Uterus (tissue), 3 donors: ENCODE measurements at regions not wholly inside any gene's neighbourhood (a gene's known extent, or its start where the extent isn't known, plus 50 kb on each side); places are given as distances from the start of the nearest gene placed in this dataset.

Source experiments
- DNase-seq, 2 donors: peaks; one replicate each; pipeline ENCODE4 v3.0.0-alpha.2; 2019 to 2020
- H3K27ac ChIP-seq, 2 donors: fragments of 200-600 bp; sonication (generic); 1 replicate in 1 of 2; 2 replicates in 1 of 2; pipeline ENCODE4 v1.5.1; 2016 to 2018
- H3K27me3 ChIP-seq, 2 donors: fragments of 200-600 bp; sonication (generic); one replicate each; pipeline ENCODE4 v1.5.1; 2018 to 2019; ENCODE audit warnings: control low read depth in 1 of 2
- H3K36me3 ChIP-seq, 2 donors: fragments of 200-600 bp; sonication (generic); one replicate each; pipeline ENCODE4 v1.5.1; 2019; ENCODE audit warnings: control low read depth in 1 of 2
- H3K4me1 ChIP-seq, 2 donors: fragments of 200-600 bp; sonication (generic); one replicate each; pipeline ENCODE4 v1.5.1; 2018 to 2019; ENCODE audit warnings: control low read depth in 1 of 2
- H3K4me3 ChIP-seq, 2 donors: fragments of 200-600 bp; sonication (generic); 1 replicate in 1 of 2; 2 replicates in 1 of 2; pipeline ENCODE4 v1.5.1; 2018 to 2019; ENCODE audit warnings: mild to moderate bottlenecking in 1 of 2
- H3K9me3 ChIP-seq, 2 donors: fragments of 200-600 bp; sonication (generic); one replicate each; pipeline ENCODE4 v1.5.1; 2019; ENCODE audit warnings: control low read depth in 1 of 2
- POLR2A ChIP-seq, 2 donors: fragments of 450-650 bp; IDR thresholded peaks; one replicate each; pipeline ENCODE4 v1.6.1; 2016; ENCODE audit warnings: antibody characterized with exemption in 2 of 2, mild to moderate bottlenecking in 1 of 2, moderate library complexity in 1 of 2
- intact Hi-C: fragments of 100-400 bp; cut with DNase I; formaldehyde crosslinking; loops from one replicate; pipeline ENCODE4 v1.15.1; 2023; ENCODE audit warnings: low total_unique reads
- TF ChIP-seq, protein P1 (sequence below), 4 experiments: fragments of 200-600 bp in 2 of 4; fragments of 450-650 bp in 2 of 4; sonication (generic) in 2 of 4; IDR thresholded peaks; one replicate each; pipeline ENCODE4 v1.5.1; 2016 to 2019; ENCODE audit warnings: antibody characterized with exemption in 4 of 4, mild to moderate bottlenecking in 2 of 4, moderate library complexity in 1 of 4
- donor health status: DM: yes; HTN: yes; CAD: no.

- H3K36me3 ChIP-seq, result no peaks in the 10 kb centered on the region
- intact Hi-C loops, result no loop called here
- TF ChIP-seq, protein P1, sequence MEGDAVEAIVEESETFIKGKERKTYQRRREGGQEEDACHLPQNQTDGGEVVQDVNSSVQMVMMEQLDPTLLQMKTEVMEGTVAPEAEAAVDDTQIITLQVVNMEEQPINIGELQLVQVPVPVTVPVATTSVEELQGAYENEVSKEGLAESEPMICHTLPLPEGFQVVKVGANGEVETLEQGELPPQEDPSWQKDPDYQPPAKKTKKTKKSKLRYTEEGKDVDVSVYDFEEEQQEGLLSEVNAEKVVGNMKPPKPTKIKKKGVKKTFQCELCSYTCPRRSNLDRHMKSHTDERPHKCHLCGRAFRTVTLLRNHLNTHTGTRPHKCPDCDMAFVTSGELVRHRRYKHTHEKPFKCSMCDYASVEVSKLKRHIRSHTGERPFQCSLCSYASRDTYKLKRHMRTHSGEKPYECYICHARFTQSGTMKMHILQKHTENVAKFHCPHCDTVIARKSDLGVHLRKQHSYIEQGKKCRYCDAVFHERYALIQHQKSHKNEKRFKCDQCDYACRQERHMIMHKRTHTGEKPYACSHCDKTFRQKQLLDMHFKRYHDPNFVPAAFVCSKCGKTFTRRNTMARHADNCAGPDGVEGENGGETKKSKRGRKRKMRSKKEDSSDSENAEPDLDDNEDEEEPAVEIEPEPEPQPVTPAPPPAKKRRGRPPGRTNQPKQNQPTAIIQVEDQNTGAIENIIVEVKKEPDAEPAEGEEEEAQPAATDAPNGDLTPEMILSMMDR (IDR thresholded peaks at IDR 0.05), result no peak
- TF ChIP-seq POLR2A (IDR thresholded peaks at IDR 0.05), result no peak
Measured at GRCh38 chr6:141418076-141418475, 714.6 kb upstream of the GJE1 start.

GRCh38 chr6:141415896-141416295 lies 716.8 kb upstream of the GJE1 start:
- TF ChIP-seq POLR2A (IDR thresholded peaks at IDR 0.05), result no peak
- TF ChIP-seq, protein P1 (IDR thresholded peaks at IDR 0.05), result no peak
- no peaks in the 10 kb centered on the region for H3K4me1 ChIP-seq
- no peaks in the 10 kb centered on the region for H3K27me3 ChIP-seq
- no peaks in the 10 kb centered on the region for H3K9me3 ChIP-seq
- intact Hi-C loops, result no loop called here
- H3K27ac ChIP-seq, result no peak overlapping the region
- H3K36me3 ChIP-seq, result no peaks in the 10 kb centered on the region
- H3K4me3 ChIP-seq, result no peak overlapping the region
- DNase-seq, result no peak

More at GRCh38 chr6:141418076-141418475, 714.6 kb upstream of the GJE1 start:
- H3K4me3 ChIP-seq, result no peak overlapping the region
- H3K27me3 ChIP-seq, result no peaks in the 10 kb centered on the region
- H3K27ac ChIP-seq, result no peak overlapping the region
- no peak for DNase-seq
- no peaks in the 10 kb centered on the region for H3K9me3 ChIP-seq
- no peaks in the 10 kb centered on the region for H3K4me1 ChIP-seq

DNA sequence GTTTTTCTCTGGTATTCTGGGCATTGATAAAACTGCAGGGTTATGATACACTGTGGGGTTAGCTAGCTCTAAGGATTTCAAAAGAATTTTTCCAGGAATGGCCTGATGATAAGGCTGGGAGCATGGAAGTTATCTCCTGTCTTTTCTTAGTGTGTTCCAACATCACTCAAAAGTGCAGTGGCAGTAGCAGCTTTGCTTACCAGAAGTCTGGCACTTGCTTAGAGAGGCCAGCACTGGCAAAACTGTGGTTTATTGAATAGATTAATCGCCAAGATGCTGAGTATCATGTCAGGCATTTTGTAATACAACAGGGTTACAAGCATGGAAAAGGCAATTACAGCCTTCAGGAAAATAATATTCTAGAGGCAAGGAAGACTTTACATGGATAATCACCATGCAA lies 719.5 kb upstream of the GJE1 start:
- H3K9me3 ChIP-seq, result no peaks in the 10 kb centered on the region
- no peaks in the 10 kb centered on the region for H3K4me1 ChIP-seq
- DNase-seq, result no peak
- no peaks in the 10 kb centered on the region for H3K27me3 ChIP-seq
- H3K36me3 ChIP-seq, result no peaks in the 10 kb centered on the region
- H3K27ac ChIP-seq, result no peak overlapping the region
- TF ChIP-seq, protein P1 (IDR thresholded peaks at IDR 0.05), result no peak
- TF ChIP-seq POLR2A (IDR thresholded peaks at IDR 0.05), result no peak
- H3K4me3 ChIP-seq, result no peak overlapping the region
- intact Hi-C loops, result no loop called here

DNA sequence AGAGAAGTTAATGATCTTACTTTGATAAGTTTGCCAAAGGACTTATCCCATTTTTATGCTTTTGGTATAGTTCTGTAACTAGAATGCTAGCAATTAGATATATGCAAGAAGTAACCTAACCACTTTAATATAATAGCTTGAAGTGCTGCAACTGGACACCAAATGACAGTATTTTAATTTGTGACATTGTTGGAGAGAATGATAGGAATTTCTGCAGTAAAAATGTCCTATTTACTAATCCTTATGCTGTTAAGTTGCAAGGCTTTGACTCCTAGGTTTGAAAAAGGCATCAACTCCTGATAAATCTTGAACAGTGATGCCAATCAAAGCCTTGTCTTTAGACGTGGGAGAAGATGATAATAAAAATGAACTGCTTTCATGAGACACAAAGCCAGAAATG lies 726.0 kb upstream of the GJE1 start:
- no peaks in the 10 kb centered on the region for H3K27me3 ChIP-seq
- no peak overlapping the region for H3K27ac ChIP-seq
- TF ChIP-seq POLR2A (IDR thresholded peaks at IDR 0.05), result no peak
- TF ChIP-seq, protein P1 (IDR thresholded peaks at IDR 0.05), result no peak
- H3K9me3 ChIP-seq, result no peaks in the 10 kb centered on the region
- H3K4me3 ChIP-seq, result no peak overlapping the region
- intact Hi-C loops, result no loop called here
- H3K4me1 ChIP-seq, result no peaks in the 10 kb centered on the region
- DNase-seq, result no peak
- H3K36me3 ChIP-seq, result no peaks in the 10 kb centered on the region

DNA sequence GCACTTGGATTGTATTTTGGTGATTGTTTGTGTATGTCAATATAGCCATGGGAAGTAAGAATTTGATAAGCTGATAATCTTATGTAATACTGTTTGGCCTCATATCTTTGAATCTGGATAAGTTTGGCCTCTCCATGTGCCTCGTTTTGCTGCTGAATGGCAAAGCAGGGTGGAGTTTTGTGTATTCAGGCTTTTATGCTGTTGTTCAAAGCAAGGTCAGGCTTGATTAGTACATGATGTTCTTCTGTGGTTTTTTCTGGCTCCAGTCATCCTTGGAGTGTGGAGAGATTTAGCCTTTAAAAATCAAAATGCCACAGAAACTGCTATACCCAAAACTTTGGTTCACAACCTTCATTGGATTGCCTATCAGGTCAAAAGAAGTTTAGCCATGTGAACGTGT lies 728.9 kb upstream of the GJE1 start:
- Histone ChIP-seq H3K27me3 (no peaks in the 10 kb centered on the region), H3K9me3 (no peaks in the 10 kb centered on the region), H3K4me1 (no peaks in the 10 kb centered on the region), H3K36me3 (no peaks in the 10 kb centered on the region), H3K27ac (no peak overlapping the region), H3K4me3 (no peak overlapping the region)
- DNase-seq, result no peak
- TF ChIP-seq POLR2A (IDR thresholded peaks at IDR 0.05), result no peak
- intact Hi-C loops, result no loop called here

GRCh38 chr6:141403103-141403502 lies 729.6 kb upstream of the GJE1 start:
- Histone ChIP-seq H3K36me3 (no peaks in the 10 kb centered on the region), H3K4me3 (no peak overlapping the region), H3K4me1 (no peaks in the 10 kb centered on the region), H3K9me3 (no peaks in the 10 kb centered on the region), H3K27ac (no peak overlapping the region), H3K27me3 (no peaks in the 10 kb centered on the region)
- TF ChIP-seq POLR2A (IDR thresholded peaks at IDR 0.05), result no peak
- no peak for DNase-seq
- intact Hi-C loops, result no loop called here
